Stomach smooth muscle (tissue), 2 donors: ENCODE measurements at regions not wholly inside any gene's neighbourhood (a gene's known extent, or its start where the extent isn't known, plus 50 kb on each side); places are given as distances from the start of the nearest gene placed in this dataset.
"Not testable (repeated sequence)": the region's sequence is repeated elsewhere in the genome, so short reads cannot be mapped to it uniquely, and the experiment has no call there.

Experiments used
- H3K27ac ChIP-seq: one replicate; pipeline ENCODE4 v1.7.0; 2013; ENCODE audit warnings: mild to moderate bottlenecking, low read length, inconsistent platforms
- H3K27me3 ChIP-seq, 2 donors: one replicate each; pipeline ENCODE4 v1.7.0; 2013; ENCODE audit warnings: low read length in 2 of 2; ENCODE audit not compliant: insufficient read depth in 2 of 2, control insufficient read depth in 1 of 2
- H3K36me3 ChIP-seq, 2 donors: one replicate each; pipeline ENCODE4 v1.7.0; 2013; ENCODE audit warnings: low read length in 2 of 2; ENCODE audit not compliant: control insufficient read depth in 2 of 2, insufficient read depth in 2 of 2
- H3K4me1 ChIP-seq: one replicate; pipeline ENCODE4 v1.7.0; 2013; ENCODE audit warnings: low read length; ENCODE audit not compliant: control insufficient read depth, insufficient read depth
- H3K4me3 ChIP-seq, 2 donors: one replicate each; pipeline ENCODE4 v1.7.0; 2013; ENCODE audit warnings: low read length in 2 of 2
- H3K9ac ChIP-seq, 2 donors: one replicate each; pipeline ENCODE4 v1.7.0; 2013; ENCODE audit warnings: low read length in 2 of 2, mild to moderate bottlenecking in 1 of 2
- H3K9me3 ChIP-seq, 2 donors: one replicate each; pipeline ENCODE4 v1.7.0; 2013; ENCODE audit warnings: low read length in 2 of 2; ENCODE audit not compliant: control insufficient read depth in 2 of 2
- donor health status: healthy.
- donor health status: Pancreatic carcinoma.

DNA sequence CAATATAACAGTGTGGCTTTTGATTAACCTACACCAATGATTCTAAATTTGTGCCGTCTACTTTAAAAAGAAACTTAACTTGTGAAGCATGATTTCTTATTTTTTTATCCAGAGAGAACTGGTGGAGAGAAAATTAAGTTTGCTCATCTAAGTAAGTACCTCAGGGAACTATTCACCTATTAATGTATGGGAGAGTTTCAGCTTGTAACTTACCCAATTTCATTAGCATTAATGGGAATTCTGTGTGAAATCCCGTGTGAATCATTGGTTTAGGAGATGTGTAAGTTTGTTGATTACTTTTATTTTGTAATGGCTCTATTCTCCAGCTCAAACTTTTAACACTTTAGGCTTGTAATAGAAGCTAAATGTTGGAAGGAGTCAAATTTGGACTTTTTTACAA lies 1061.5 kb downstream of the TDRD15 start:
- no peaks in the 10 kb centered on the region for H3K4me1 ChIP-seq
- H3K9me3 ChIP-seq = no peaks in the 10 kb centered on the region
- no peak overlapping the region for H3K27ac ChIP-seq
- H3K9ac ChIP-seq = no peak overlapping the region
- H3K36me3 ChIP-seq = no peaks in the 10 kb centered on the region
- H3K27me3 ChIP-seq = no peaks in the 10 kb centered on the region
- no peak overlapping the region for H3K4me3 ChIP-seq

DNA sequence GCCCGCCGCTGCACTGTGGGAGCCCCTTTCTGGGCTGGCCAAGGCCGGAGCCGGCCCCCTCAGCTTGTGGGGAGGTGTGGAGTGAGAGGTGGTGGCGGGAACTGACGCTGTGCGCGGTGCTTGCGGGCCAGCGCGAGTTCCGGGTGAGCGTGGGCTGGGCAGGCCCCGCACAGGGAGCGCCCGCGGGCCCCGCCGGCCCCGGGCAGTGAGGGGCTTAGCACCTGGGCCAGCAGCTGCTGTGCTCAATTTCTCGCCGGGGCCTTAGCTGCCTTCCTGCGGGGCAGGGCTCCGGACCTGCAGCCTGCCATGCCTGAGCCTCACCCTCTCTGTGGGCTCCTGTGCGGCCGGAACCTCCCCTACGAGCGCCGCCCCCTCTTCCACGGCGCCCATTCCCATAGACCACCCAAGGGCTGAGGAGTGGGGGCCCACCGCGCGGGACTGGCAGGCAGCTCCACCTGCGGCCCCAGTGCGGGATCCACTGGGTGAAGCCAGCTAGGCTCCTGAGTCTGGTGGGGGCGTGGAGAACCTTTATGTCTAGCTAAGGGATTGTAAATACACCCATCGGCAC lies 1062.6 kb downstream of the TDRD15 start:
- H3K36me3 ChIP-seq, H3K9me3 ChIP-seq, H3K4me3 ChIP-seq, H3K27me3 ChIP-seq, H3K27ac ChIP-seq, H3K9ac ChIP-seq, H3K4me1 ChIP-seq: not testable (repeated sequence)

DNA sequence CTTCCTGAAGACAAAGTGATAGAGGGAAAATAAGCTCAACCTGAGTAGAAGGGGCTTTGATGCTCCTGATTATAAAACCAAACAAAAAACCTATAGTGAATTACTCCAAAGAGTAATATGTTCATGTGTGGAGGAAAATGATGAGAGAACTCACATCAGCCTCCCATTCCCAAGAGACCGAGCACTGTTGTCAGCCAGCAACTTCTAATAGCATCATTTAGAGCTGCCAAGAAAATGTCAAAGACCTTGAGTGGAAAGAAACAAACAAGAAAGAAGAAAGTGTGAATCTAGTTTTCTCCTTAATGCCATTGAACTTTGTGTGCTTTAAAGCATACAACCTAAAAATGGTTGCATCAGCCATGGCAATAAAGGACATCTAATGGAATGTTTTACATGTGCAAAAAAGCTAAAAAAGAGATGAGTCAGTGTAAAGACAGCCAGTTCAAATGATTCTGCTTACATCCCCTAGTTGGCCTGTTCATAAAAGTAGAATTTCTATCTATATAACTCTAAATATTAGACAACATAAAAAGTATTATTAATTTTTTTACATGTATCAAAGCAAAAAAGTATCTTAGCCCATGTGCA lies 1066.2 kb downstream of the TDRD15 start:
- Histone ChIP-seq H3K27me3 (no peaks in the 10 kb centered on the region), H3K4me3 (no peak overlapping the region), H3K4me1 (no peaks in the 10 kb centered on the region), H3K9me3 (no peaks in the 10 kb centered on the region), H3K36me3 (no peaks in the 10 kb centered on the region), H3K27ac (no peak overlapping the region), H3K9ac (no peak overlapping the region)

DNA sequence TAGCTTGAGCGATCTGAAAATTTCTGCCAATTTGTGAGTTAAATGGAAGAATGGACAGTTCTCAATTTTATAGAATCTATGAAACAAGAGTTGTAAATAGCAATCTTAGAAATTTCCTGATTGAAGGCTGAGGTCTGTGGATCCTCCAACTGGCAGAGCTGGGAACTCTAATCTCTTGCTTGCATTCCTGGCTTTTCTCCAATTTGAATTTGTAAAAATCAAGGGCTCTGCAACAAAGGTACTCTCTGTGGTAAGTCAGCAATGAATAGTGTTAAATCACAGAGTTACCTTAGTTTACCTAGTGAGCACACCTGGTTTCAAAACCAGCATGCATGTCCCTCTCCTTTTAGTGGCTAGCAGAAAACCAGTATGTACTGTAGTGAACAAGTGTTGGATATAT lies 1070.5 kb downstream of the TDRD15 start:
- Histone ChIP-seq H3K4me1 (no peaks in the 10 kb centered on the region), H3K27me3 (no peaks in the 10 kb centered on the region), H3K9ac (no peak overlapping the region), H3K36me3 (no peaks in the 10 kb centered on the region), H3K9me3 (no peaks in the 10 kb centered on the region), H3K27ac (no peak overlapping the region), H3K4me3 (no peak overlapping the region)

DNA sequence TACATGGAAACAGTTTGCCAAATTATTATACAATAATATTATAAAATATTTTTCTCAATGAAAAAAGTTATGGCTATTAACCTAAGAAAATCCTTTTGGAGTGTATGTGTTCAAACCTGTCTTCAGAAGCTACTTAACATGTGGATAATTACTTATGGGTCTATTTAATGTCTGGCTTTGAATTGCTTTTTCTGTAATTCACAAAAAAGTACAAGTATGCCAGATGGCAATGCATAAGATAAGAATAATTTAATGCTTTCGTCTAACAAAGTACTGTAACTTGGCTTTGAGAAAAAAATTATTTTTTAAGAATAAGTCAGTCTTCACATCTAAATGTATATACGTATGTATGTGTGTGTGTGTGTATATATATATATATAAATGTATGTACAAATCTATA lies 1073.0 kb downstream of the TDRD15 start:
- H3K4me3 ChIP-seq = no peak overlapping the region
- H3K9ac ChIP-seq = no peak overlapping the region
- H3K9me3 ChIP-seq = no peaks in the 10 kb centered on the region
- no peaks in the 10 kb centered on the region for H3K36me3 ChIP-seq
- H3K4me1 ChIP-seq = peaks cover 4% of the 10 kb centered on the region
- no peak overlapping the region for H3K27ac ChIP-seq
- no peaks in the 10 kb centered on the region for H3K27me3 ChIP-seq

DNA sequence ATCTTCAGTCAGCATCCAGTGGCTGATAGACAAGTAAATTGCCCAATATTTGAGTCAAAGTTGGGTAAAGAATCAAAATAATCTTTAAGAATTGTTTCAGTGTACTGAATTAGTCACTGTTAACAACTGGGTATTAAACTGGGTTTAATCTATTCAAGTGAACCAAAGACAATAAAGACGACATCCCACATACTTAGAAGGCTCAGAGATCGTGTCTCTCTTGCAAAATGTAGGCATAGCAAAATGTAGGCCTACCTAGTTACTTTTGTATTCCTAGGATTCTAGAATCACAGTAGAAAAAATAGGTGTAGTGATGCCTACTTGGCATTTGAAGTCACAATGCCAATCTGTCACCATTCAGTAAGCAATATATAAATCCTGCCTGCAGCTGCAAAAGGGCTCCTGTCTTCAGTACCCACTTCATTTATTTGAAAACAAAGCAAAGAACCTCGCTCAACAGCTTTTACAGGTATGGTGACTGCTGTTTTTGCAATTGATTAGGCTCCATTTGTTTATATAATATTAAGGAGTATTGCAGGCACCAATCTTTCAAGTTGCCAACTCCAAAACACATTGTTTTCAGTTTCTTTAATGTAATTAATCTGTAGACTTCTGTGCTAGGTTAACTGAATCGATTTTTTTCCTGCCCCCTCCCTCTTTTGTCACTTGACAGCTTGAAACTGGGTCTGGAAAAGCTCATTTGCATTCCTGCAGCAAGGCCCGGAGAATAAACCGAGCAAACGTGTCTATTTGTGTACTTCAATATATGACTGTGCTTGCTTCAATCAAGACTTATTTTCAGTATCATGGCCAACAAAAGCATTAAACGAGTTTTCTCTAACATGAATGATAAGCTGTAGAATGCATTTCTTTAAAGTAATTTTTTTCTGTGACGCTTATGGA lies 1074.9 kb downstream of the TDRD15 start:
- Histone ChIP-seq H3K4me1 (peaks cover 4% of the 10 kb centered on the region), H3K27me3 (no peaks in the 10 kb centered on the region), H3K4me3 (no peak overlapping the region), H3K9ac (no peak overlapping the region), H3K9me3 (no peaks in the 10 kb centered on the region), H3K36me3 (no peaks in the 10 kb centered on the region), H3K27ac (no peak overlapping the region)

DNA sequence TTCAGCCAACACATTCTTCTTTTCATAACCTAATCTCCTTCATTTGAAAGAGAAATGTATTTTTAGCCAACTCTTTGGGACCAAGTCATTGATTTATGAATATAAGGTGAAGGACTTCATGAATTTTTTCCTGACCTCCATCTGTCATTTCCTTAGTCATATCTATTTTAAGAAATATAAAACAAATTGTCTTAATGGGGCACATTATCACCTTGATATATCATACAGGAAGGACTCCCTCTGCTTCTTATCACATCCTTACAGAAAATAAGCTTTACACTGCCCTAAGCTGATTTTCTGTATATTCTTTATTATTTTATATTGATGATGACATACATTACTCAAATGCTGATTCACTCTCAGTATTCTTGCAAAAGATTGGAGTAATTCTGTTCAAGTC lies 1076.2 kb downstream of the TDRD15 start:
- no peak overlapping the region for H3K4me3 ChIP-seq
- H3K36me3 ChIP-seq = no peaks in the 10 kb centered on the region
- H3K4me1 ChIP-seq = peaks cover 4% of the 10 kb centered on the region
- H3K27me3 ChIP-seq = no peaks in the 10 kb centered on the region
- H3K9ac ChIP-seq = no peak overlapping the region
- no peaks in the 10 kb centered on the region for H3K9me3 ChIP-seq
- H3K27ac ChIP-seq = no peak overlapping the region

DNA sequence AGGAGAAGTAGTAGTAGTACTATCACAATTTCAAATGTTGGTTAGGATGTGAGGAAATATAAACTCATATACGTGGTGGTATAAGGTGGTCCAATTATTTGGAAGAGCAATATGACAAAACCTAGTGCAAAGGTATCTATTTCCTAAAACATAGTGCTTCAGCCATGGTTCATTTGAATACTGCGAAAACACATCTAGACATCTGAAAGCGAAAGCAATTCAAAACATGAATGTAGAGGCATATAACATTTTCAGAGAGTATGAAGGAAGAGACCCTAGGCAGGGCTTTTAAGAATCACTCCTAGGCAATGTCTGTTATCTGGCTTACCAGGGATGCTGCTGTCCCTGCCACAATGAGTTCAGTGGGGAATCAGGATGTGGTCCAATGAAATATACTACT lies 1085.8 kb downstream of the TDRD15 start:
- H3K4me3 ChIP-seq = no peak overlapping the region
- H3K27ac ChIP-seq = no peak overlapping the region
- H3K4me1 ChIP-seq = no peaks in the 10 kb centered on the region
- no peak overlapping the region for H3K9ac ChIP-seq
- H3K36me3 ChIP-seq = no peaks in the 10 kb centered on the region
- H3K9me3 ChIP-seq = no peaks in the 10 kb centered on the region
- no peaks in the 10 kb centered on the region for H3K27me3 ChIP-seq

DNA sequence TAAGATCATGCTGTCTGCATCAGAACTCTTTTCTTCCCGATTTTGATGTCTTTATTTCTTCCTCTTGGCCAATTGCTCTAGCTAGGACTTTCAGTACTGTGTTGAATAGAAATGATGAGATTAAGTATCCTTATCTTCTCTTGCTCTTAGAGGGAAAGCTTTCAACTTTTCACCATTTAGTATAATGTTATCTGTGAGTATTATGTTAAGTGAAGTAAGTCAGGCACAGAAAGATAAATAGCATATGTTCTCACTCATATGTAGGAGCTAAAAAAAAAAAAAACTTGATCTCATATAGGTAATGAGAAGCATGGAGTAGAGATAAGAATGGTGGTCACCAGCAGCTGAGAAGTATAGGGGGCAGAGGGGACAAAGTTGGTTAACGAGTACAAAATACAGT lies 1089.5 kb downstream of the TDRD15 start:
- H3K4me3 ChIP-seq = no peak overlapping the region
- H3K9me3 ChIP-seq = no peaks in the 10 kb centered on the region
- no peaks in the 10 kb centered on the region for H3K27me3 ChIP-seq
- no peak overlapping the region for H3K9ac ChIP-seq
- no peak overlapping the region for H3K27ac ChIP-seq
- no peaks in the 10 kb centered on the region for H3K36me3 ChIP-seq
- no peaks in the 10 kb centered on the region for H3K4me1 ChIP-seq

DNA sequence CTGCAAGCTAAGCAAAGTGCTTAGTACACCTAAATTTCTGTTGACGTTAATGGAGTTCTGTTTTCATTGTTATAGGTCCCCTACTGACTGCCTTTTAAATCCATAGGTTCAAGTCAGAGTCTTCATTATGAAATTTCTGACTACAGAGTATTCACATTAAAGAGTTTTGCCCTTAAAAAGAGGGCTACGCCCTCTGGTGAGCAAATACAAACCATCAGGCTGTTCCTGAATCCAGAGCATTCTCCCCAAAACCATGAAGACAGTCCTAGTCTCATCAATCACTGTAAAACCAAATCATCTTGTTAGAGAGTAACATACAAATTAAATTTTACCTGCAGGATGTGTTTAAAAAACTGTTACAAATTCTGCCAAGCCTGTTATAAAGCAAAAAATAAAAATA lies 1091.7 kb downstream of the TDRD15 start:
- H3K9ac ChIP-seq = no peak overlapping the region
- H3K4me3 ChIP-seq = no peak overlapping the region
- H3K4me1 ChIP-seq = no peaks in the 10 kb centered on the region
- no peak overlapping the region for H3K27ac ChIP-seq
- no peaks in the 10 kb centered on the region for H3K9me3 ChIP-seq
- H3K27me3 ChIP-seq = no peaks in the 10 kb centered on the region
- no peaks in the 10 kb centered on the region for H3K36me3 ChIP-seq

DNA sequence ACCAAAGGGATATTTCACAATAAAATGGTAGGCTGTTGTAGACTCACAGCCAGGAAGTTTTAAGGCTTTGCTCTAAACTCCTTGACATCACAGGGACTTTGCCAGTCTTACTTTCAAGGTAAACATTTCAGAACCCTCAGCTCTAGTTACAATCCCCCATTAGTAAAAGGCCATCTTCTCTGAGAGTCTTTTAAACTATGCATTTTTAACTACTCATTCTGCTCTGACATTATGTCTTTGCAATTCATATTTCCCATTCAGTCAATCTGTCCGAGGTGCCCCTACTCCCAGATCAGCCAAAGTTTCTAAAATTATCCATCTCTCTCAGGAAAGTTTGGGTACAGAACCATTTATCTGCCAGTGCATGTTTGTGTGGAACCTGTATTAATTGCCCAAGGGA lies 1094.1 kb downstream of the TDRD15 start:
- Histone ChIP-seq H3K27ac (no peak overlapping the region), H3K4me1 (no peaks in the 10 kb centered on the region), H3K9me3 (peaks cover 6 to 12% of the 10 kb centered on the region in 2 donors), H3K36me3 (no peaks in the 10 kb centered on the region), H3K27me3 (no peaks in the 10 kb centered on the region), H3K9ac (no peak overlapping the region), H3K4me3 (no peak overlapping the region)
